NOMO-1 treated with dmso at 0.1 percent for 144 hours (cell line): ENCODE measurements at regions not wholly inside any gene's neighbourhood (a gene's known extent, or its start where the extent isn't known, plus 50 kb on each side); places are given as distances from the start of the nearest gene placed in this dataset.

Experiments used
- DNase-seq: peaks from one replicate; lab custom pipeline; 2025; ENCODE audit not compliant: unreplicated experiment; lab: John Stamatoyannopoulos, UW

GRCh38 chr5:34483442-34484033 is 172.6 kb upstream of the RAI14 start:
- no peak for DNase-seq

GRCh38 chr5:34484216-34484920 is 171.8 kb upstream of the RAI14 start:
- no peak for DNase-seq

DNA sequence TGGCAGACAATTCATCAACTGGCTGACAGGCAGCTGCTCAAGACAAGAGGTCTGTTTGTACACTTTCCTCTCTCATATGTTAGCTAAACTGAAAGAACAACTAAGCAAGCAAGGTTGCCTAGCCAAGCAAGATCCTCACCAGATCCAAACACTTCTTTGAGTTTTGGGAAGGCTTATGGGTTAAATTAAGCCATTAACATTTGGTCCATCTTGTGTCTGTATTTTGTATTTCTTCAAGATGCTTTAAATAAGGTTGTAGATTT is 170.4 kb upstream of the RAI14 start:
- no peak for DNase-seq

GRCh38 chr5:34486160-34486848 is 169.8 kb upstream of the RAI14 start:
- peak; percentile 74 for DNase-seq

GRCh38 chr5:34486849-34487158 is 169.3 kb upstream of the RAI14 start:
- DNase-seq: no peak

DNA sequence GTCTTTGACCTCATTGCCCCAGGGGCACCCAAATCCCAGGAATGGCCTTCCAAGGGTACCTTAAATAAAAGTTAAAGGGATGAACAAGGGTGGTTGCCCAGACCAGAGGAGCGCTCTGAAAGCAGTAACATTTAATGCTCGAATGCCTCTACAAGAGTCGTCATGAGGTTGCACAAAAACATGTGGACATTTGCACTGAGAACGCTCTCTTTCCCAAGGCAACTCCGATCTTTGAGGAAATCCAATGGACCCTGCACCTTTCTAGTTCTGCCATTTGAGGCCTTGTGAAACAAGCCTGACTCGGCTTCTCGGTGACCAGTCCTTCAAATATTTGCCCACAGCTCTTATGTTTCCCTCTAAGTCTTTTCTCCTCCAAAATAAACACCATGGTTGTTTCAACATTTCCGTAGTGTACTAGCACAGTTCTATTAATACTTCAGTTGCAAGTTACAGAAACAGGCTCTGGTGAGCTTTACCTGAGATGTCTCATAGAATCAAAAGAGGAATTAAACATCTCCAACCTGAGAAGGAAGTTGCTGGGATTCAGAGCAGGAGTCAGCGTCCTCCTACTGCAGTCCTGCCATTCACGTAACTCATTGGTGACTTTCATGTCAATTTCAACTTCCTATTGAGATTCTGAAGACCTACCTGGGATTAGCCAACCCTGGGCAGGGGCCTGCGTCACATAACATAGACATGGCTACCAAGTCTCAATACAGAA is 168.8 kb upstream of the RAI14 start:
- DNase-seq: peak; percentile 62

- DNase-seq: no peak
Measured at GRCh38 chr5:34487956-34488355, 168.2 kb upstream of the RAI14 start.

DNA sequence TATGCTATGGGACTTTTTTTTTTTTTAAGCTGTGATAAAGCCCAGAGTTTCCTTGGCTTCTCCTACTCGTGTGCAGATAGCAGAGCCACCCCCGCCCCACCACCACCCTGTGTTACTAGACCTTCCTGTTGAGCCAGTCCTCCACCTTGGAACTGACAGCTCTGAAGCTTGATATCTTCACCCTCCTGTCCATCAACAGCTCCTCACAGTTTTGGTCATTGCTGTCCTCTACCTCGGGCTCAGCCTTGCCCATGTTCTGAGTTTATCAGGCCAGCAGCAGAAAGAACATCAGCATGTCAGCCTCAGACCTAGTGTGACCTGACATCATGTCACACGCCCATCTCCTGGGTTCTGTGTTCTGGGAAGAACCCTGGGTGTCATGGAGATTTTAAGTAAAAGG is 167.1 kb upstream of the RAI14 start:
- DNase-seq: no peak

DNA sequence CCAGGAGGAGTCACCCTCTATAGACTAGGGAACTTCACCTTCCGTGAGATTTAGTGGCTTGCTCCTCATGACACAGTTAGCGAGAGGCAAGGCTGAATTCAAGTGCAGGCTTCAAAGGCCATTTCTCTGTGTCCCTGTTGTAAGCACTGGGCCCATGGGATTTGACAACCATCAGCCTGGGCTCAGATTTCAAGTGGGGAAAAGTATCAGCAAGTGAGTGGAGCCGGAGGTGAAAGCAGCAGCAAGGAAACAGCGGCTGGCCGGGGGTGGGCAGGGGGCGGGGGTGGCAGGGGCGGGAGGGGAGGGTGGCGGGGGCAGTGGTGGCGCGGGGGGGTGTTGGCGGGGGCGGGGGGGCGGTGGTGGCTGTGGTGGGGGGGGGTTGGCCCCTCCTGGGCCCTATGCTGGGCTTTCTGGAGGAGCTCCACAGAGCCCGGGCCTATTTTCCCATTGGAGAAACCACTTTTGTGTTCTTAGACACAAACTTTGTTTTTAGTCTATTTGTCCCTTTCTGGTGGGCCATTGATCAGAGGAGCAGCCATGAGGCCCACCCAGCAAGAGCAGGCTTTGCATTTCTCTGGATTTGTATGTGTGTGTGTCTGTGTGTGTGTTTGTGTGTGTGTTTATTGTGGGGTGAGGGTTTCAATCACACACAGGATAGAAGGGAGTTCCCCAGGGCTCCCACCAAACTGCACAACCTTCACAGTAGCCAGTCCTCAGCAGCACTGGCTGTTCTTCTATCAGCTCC is 165.4 kb upstream of the RAI14 start:
- no peak for DNase-seq

- DNase-seq: no peak
Measured at GRCh38 chr5:34491251-34491620, 164.9 kb upstream of the RAI14 start.

GRCh38 chr5:34494111-34494755 is 161.9 kb upstream of the RAI14 start:
- peak; percentile 39 for DNase-seq

DNA sequence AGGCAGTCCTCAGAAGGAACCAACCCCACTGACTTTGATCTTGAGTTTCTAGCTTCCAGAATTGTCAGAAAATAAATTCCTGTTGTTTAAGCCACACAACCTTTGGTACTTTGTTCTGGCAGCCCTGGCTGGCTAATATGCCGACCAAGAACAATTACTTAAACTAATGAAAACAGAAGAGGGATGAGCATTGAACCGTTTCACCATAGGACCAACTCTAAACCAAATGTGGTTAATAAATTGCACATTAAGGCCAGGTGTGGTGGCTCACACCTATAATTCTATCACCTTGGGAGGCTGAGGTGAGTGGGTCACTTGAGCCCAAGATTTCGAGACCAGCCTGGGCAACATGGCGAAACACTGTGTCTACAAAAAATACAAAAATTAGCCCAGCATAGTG is 160.9 kb upstream of the RAI14 start:
- no peak for DNase-seq

DNA sequence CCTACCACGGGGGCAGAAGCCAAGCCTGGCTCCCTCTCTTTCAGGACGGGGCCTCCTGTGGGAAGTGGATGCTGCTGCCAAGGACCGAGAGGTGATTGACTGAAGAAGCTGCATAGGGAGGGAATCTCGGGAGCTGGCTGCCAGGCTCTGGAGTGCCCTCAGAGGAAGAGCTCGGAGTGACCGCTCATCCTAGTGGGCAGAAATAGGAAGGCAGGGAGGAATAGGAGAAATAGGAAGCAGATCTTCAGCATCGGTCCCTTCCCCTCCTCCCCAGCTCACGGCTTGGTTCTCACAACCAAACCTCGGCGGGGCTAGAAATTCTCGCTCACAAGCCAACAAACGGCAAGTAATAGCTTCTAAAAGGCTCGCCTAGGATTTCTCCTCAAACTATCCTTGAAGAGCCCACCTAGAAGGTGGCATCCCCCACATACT is 159.9 kb upstream of the RAI14 start:
- no peak for DNase-seq

DNA sequence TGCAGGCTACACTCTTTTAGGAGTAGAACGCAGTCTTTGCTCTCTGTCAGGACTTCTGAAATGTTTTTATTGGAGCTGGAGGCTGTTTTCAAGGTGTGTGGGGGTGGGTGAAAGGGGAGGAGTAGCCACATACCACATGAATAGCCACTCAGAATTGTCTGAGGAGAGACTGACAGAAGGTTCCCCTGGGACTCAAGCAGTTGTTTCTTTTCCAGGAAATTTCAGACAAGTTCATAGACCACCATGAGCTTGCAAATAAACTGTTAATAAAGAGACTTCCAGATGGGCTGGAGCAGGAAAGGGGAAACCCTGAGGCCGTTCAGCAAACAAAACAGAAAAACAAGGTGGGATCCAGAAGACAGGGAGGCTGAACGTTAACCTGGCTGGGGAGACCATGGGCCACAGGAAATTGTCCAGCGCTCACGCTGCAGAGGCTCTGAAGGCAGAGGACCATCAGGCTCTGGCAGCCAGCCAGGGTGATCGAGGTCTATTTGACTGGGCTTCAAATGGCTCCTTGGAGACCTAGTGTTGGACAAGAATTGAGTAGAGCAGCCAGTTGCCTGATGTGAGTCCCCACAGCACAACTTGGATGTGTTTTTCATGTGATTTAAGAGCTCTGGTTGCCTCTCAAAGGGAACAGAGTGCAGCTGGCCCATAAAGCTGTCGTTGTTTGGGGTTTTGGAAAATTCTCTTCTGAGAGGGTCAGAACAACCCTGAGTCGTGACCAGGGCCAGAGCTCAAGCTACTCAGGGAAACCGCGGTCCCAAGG is 159.2 kb upstream of the RAI14 start:
- no peak for DNase-seq

GRCh38 chr5:34497470-34497808 is 158.7 kb upstream of the RAI14 start:
- DNase-seq: no peak

GRCh38 chr5:34498572-34498971 is 157.6 kb upstream of the RAI14 start:
- peak; percentile 42 for DNase-seq

DNA sequence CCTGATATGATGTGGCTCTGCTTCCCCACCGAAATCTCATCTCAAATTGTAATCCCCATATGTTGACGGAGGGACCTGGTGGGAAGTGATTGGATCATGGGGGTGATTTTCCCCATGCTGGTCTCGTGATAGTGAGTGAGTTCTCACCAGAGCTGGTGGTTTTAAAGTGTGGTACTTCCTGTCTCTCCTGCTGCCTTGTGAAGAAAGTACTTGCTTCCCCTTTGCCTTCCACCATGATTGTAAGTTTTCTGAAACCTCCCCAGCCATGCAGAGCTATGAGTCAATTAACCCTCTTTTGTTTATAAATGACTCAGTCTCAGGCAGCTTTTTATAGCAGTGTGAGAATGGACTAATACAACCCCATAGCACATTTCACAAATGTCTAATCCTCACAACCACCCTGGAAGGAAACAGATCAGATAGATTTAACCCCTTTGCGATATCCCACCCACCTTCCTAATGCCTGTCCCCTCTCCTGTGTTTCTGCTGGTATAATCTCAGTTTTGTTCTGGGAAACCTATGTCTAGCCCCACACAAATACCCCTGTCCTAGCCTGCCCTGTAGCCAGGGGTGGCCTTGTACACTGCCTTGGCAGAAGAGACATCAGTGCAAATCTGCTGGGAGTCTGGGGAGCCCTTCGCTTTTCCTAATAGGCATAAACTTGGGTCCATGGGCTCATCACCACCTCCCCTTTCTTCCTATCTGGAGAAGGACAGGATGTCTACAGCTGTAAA is 157.0 kb upstream of the RAI14 start:
- DNase-seq: peak; percentile 94

DNA sequence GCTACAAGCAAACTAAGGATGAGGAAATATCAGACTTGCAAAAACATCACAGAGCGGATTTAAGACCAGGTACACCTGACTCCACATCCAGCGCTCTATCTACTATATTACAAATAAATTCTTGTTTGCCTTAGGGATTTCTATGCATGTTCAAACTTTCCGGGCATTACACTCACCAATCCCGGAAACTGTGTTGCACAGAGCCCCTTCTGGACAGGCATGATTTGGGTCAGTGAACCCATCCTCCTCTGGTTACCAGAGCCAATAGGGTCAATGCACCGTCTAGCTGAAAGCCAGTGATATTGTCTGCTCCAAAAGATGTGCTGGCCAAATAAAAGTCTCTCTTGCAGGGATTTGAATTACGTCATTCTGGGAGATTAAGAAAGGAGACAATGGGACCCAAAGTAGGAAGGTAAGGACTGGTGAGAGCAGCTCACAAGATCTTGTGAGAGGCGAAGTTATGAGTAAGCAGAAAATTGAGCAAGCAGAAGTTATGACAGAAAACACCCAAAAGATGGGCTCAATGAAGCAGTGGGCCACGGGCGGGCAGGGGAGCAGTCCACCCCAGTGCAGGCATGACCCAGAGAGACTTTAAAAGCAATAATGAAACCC is 155.8 kb upstream of the RAI14 start:
- peak; percentile 20 for DNase-seq

DNA sequence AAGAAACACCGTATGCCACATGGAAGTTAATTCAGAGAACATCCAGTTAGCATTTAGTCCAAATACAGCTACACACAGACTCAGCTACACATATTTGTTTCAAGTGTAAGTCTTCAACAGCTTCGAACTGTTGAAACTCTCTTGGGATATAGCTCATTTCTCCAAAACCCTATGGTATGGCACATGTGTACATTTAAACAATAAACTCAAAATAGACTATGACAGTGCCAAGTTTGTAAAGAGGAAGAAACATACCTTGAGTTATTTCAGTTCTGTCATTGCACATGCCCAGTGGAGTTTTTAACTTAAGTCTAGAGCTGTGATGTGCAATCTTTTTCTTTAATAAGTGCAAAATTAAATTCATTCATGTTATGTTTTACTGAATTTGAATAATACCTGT is 155.1 kb upstream of the RAI14 start:
- DNase-seq: peak; percentile 39
